H9 (cell line): ENCODE measurements at regions not wholly inside any gene's neighbourhood (a gene's known extent, or its start where the extent isn't known, plus 50 kb on each side); places are given as distances from the start of the nearest gene placed in this dataset.

ENCODE experiments used
- DNase-seq: peaks from one replicate; pipeline ENCODE4 v3.0.0-alpha.2; 2017
- H2AFZ ChIP-seq: one replicate; pipeline ENCODE4 v1.6.1; 2013; ENCODE audit warnings: mild to moderate bottlenecking, low read length, control low read depth, moderate library complexity
- H2AK5ac ChIP-seq: 2 replicates; pipeline ENCODE4 v1.6.1; 2013; ENCODE audit warnings: low read length, control low read depth, mixed read lengths; ENCODE audit not compliant: insufficient read length
- H2BK120ac ChIP-seq: one replicate; pipeline ENCODE4 v1.6.1; 2013; ENCODE audit warnings: low read depth, mild to moderate bottlenecking, low read length, control low read depth, inconsistent platforms; ENCODE audit not compliant: poor library complexity, severe bottlenecking
- H2BK12ac ChIP-seq: 2 replicates; pipeline ENCODE4 v1.6.1; 2013; ENCODE audit warnings: low read length, control low read depth, mixed read lengths, low read depth; ENCODE audit not compliant: insufficient read length
- H2BK15ac ChIP-seq: 2 replicates; pipeline ENCODE4 v1.6.1; 2013; ENCODE audit warnings: low read depth, low read length, control low read depth
- H2BK20ac ChIP-seq: one replicate; pipeline ENCODE4 v1.6.1; 2013; ENCODE audit warnings: low read depth, mild to moderate bottlenecking, low read length, control low read depth, inconsistent platforms; ENCODE audit not compliant: poor library complexity, severe bottlenecking
- H2BK5ac ChIP-seq: 2 replicates; pipeline ENCODE4 v1.6.1; 2013; ENCODE audit warnings: low read length, control low read depth, mixed read lengths; ENCODE audit not compliant: insufficient read length
- H3K14ac ChIP-seq: 2 replicates; pipeline ENCODE4 v1.6.1; 2013; ENCODE audit warnings: low read length, control low read depth; ENCODE audit not compliant: insufficient read depth
- H3K18ac ChIP-seq: 2 replicates; pipeline ENCODE4 v1.6.1; 2013; ENCODE audit warnings: low read depth, mild to moderate bottlenecking, mixed read lengths, low read length, control low read depth; ENCODE audit not compliant: insufficient read length
- H3K23ac ChIP-seq: 2 replicates; pipeline ENCODE4 v1.6.1; 2013; ENCODE audit warnings: low read length, control low read depth, mixed read lengths, low read depth; ENCODE audit not compliant: insufficient read length
- H3K23me2 ChIP-seq: 2 replicates; pipeline ENCODE4 v1.6.1; 2013; ENCODE audit warnings: low read depth, mild to moderate bottlenecking, mixed read lengths, low read length, control low read depth; ENCODE audit not compliant: insufficient read length, poor library complexity, severe bottlenecking
- H3K27ac ChIP-seq: 2 replicates; pipeline ENCODE4 v1.5.1; 2013; ENCODE audit warnings: low read length, control low read depth, mixed read lengths, low read depth; ENCODE audit not compliant: insufficient read length
- H3K27me3 ChIP-seq: 2 replicates; pipeline ENCODE4 v1.6.1; 2013; ENCODE audit warnings: low read length, control low read depth, inconsistent platforms; ENCODE audit not compliant: insufficient read depth
- H3K4ac ChIP-seq: 2 replicates; pipeline ENCODE4 v1.6.1; 2013; ENCODE audit warnings: low read depth, mild to moderate bottlenecking, control low read depth, inconsistent platforms, low read length, moderate library complexity
- H3K4me1 ChIP-seq: 2 replicates; pipeline ENCODE4 v1.6.1; 2013; ENCODE audit warnings: low read length, control low read depth, inconsistent platforms; ENCODE audit not compliant: insufficient read depth
- H3K4me2 ChIP-seq: 2 replicates; pipeline ENCODE4 v1.6.1; 2013; ENCODE audit warnings: low read length, control low read depth, mixed read lengths; ENCODE audit not compliant: insufficient read length, insufficient read depth
- H3K56ac ChIP-seq: 2 replicates; pipeline ENCODE4 v1.6.1; 2013; ENCODE audit warnings: low read depth, mild to moderate bottlenecking, mixed read lengths, low read length, control low read depth; ENCODE audit not compliant: insufficient read length
- H3K79me1 ChIP-seq: 2 replicates; pipeline ENCODE4 v1.6.1; 2013; ENCODE audit warnings: low read depth, mild to moderate bottlenecking, moderate library complexity, low read length, control low read depth, inconsistent platforms; ENCODE audit not compliant: insufficient read depth, poor library complexity, severe bottlenecking
- H3K79me2 ChIP-seq: 2 replicates; pipeline ENCODE4 v1.6.1; 2013; ENCODE audit warnings: low read length, control low read depth, inconsistent platforms; ENCODE audit not compliant: insufficient read depth
- H3K9ac ChIP-seq: 2 replicates; pipeline ENCODE4 v1.6.1; 2013; ENCODE audit warnings: low read length, control low read depth, mixed read lengths; ENCODE audit not compliant: insufficient read length; ENCODE audit errors: extremely low read depth
- H3K9me3 ChIP-seq: one replicate; pipeline ENCODE4 v1.6.1; 2013; ENCODE audit warnings: low read depth, low read length, inconsistent platforms; ENCODE audit not compliant: control insufficient read depth
- H3T11ph ChIP-seq: one replicate; pipeline ENCODE4 v1.6.1; 2013; ENCODE audit warnings: mild to moderate bottlenecking, low read length, control low read depth, inconsistent platforms
- H4K20me1 ChIP-seq: one replicate; pipeline ENCODE4 v1.6.1; 2013; ENCODE audit not compliant: control insufficient read depth, insufficient read length, insufficient read depth
- H4K5ac ChIP-seq: 2 replicates; pipeline ENCODE4 v1.6.1; 2013; ENCODE audit warnings: low read depth, mild to moderate bottlenecking, mixed read lengths, low read length, control low read depth; ENCODE audit not compliant: insufficient read length
- H4K8ac ChIP-seq: replicated peaks from 2 replicates; pipeline ENCODE4 v1.6.1; 2013; ENCODE audit warnings: low read length, control low read depth, mixed read lengths, low read depth; ENCODE audit not compliant: insufficient read length
- H4K91ac ChIP-seq: 2 replicates; pipeline ENCODE4 v1.6.1; 2013; ENCODE audit warnings: low read depth, mild to moderate bottlenecking, moderate library complexity, mixed read lengths, low read length, control low read depth; ENCODE audit not compliant: insufficient read length
- H3K27ac Mint-ChIP-seq, 3 experiments: 2 replicates in 2 of 3; 3 replicates in 1 of 3; pipeline ENCODE4 v1.8.0; 2020 to 2021; ENCODE audit warnings: mixed read lengths in 3 of 3, mild to moderate bottlenecking in 1 of 3, moderate library complexity in 1 of 3
- H3K27me3 Mint-ChIP-seq: 2 replicates; pipeline ENCODE4 v1.8.0; 2021; ENCODE audit warnings: low read depth, mild to moderate bottlenecking, moderate library complexity, mixed read lengths
- H3K36me3 Mint-ChIP-seq, 3 experiments: 2 replicates in 2 of 3; 3 replicates in 1 of 3; pipeline ENCODE4 v1.8.0; 2020 to 2021; ENCODE audit warnings: low read depth in 3 of 3, mixed read lengths in 3 of 3; ENCODE audit not compliant: insufficient read depth in 1 of 3
- H3K4me1 Mint-ChIP-seq, 2 experiments: 2 replicates each; pipeline ENCODE4 v1.8.0; 2020; ENCODE audit warnings: mixed read lengths in 2 of 2
- H3K4me3 Mint-ChIP-seq, 2 experiments: 2 replicates in 1 of 2; 3 replicates in 1 of 2; pipeline ENCODE4 v1.8.0; 2020 to 2021; ENCODE audit warnings: mild to moderate bottlenecking in 2 of 2, mixed read lengths in 2 of 2, moderate library complexity in 1 of 2
- H3K9me3 Mint-ChIP-seq, 2 experiments: 2 replicates in 1 of 2; 3 replicates in 1 of 2; pipeline ENCODE4 v1.8.0; 2020; ENCODE audit warnings: mild to moderate bottlenecking in 2 of 2, mixed read lengths in 2 of 2, moderate library complexity in 1 of 2
- WGBS: extraction: QIAGEN DNeasy Blood & Tissue Kit; methylation state at CpG from one replicate; pipeline ENCODE4 v1.1.7; 2013; ENCODE audit warnings: missing lambda C conversion rate, low lambda C conversion rate, mixed read lengths; ENCODE audit not compliant: insufficient read length; ENCODE audit errors: extremely low coverage; 5-methylcytosine and 5-hydroxymethylcytosine counted together
- TF ChIP-seq, protein P1 (sequence below): fragments of 200-600 bp; sonication (generic); conservative IDR thresholded peaks from 3 replicates; pipeline ENCODE4 v1.8.0; 2021; ENCODE audit warnings: antibody characterized with exemption, mild to moderate bottlenecking

DNA sequence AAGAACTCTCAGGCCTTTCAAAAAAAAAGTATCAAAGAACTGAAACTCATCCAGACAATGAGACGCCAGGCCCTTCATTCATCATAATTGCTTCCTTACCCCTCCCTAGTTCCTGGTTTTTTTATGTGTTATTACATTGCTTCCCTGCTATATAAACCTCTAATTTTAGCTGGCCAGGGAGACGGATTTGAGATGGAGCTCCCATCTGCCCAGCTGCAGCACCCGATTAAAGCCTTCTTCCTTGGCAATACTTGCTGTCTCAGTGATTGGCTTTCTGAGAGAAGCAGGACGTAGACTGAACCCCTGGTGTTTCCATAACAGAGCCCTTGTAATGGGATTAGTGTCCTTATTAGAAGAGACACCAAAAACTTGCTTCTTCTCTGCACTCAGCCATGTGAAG lies 62.4 kb downstream of the BARX1 start:
- Histone ChIP-seq H3K79me2 (no peaks in the 10 kb centered on the region), H2AFZ (no peak overlapping the region), H4K91ac (no peak overlapping the region), H3K27me3 (no peaks in the 10 kb centered on the region), H3K14ac (no peak overlapping the region), H2BK20ac (no peak overlapping the region), H3K9ac (no peak overlapping the region), H2BK120ac (no peak overlapping the region), H4K8ac (no peak overlapping the region), H4K5ac (no peak overlapping the region), H3K18ac (no peak overlapping the region), H3K27ac (no peak overlapping the region), H2BK12ac (no peak overlapping the region), H3K4me1 (no peaks in the 10 kb centered on the region), H3T11ph (no peak overlapping the region), H3K4me2 (no peak overlapping the region), H3K9me3 (peaks cover 4% of the 10 kb centered on the region), H3K56ac (no peak overlapping the region), H2BK5ac (no peak overlapping the region), H3K23ac (no peak overlapping the region), H3K23me2 (no peaks in the 10 kb centered on the region), H3K79me1 (no peaks in the 10 kb centered on the region), H2AK5ac (no peak overlapping the region), H4K20me1 (no peaks in the 10 kb centered on the region), H3K4ac (no peak overlapping the region), H2BK15ac (no peak overlapping the region)
- H3K9me3 Mint-ChIP-seq, result peaks cover 16 to 31% of the 10 kb centered on the region in 2 experiments
- peaks cover 3 to 8% (median 6%) of the 10 kb centered on the region in 3 experiments; a peak in 4 of 7 replicates for H3K36me3 Mint-ChIP-seq
- WGBS, result no CpG with 5 or more reads among the region's 4 CpGs
- H3K27me3 Mint-ChIP-seq, result peaks cover 5% of the 10 kb centered on the region
- TF ChIP-seq, protein P1, sequence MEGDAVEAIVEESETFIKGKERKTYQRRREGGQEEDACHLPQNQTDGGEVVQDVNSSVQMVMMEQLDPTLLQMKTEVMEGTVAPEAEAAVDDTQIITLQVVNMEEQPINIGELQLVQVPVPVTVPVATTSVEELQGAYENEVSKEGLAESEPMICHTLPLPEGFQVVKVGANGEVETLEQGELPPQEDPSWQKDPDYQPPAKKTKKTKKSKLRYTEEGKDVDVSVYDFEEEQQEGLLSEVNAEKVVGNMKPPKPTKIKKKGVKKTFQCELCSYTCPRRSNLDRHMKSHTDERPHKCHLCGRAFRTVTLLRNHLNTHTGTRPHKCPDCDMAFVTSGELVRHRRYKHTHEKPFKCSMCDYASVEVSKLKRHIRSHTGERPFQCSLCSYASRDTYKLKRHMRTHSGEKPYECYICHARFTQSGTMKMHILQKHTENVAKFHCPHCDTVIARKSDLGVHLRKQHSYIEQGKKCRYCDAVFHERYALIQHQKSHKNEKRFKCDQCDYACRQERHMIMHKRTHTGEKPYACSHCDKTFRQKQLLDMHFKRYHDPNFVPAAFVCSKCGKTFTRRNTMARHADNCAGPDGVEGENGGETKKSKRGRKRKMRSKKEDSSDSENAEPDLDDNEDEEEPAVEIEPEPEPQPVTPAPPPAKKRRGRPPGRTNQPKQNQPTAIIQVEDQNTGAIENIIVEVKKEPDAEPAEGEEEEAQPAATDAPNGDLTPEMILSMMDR, result no peak
- H3K4me1 Mint-ChIP-seq, result no peaks in the 10 kb centered on the region
- DNase-seq, result no peak
- no peak overlapping the region for H3K27ac Mint-ChIP-seq
- H3K4me3 Mint-ChIP-seq, result no peak overlapping the region
